CD4-positive, alpha-beta memory T cell (primary cell): ENCODE measurements at regions not wholly inside any gene's neighbourhood (a gene's known extent, or its start where the extent isn't known, plus 50 kb on each side); places are given as distances from the start of the nearest gene placed in this dataset.

Experiments
- CTCF ChIA-PET: fragments of 350-600 bp; sonication (Branson Sonifier 250); formaldehyde crosslinking; loops from one replicate; lab custom pipeline; 2021; ENCODE audit warnings: inconsistent platforms; ENCODE audit not compliant: partially characterized antibody; lab: Charles Lee
- POLR2A ChIA-PET: fragments of 350-600 bp; sonication (Branson Sonifier 250); formaldehyde crosslinking; loops from one replicate; lab custom pipeline; 2021; ENCODE audit not compliant: partially characterized antibody; lab: Charles Lee
- DNase-seq, 5 donors: peaks; one replicate each; pipeline versions ENCODE4 v3.0.0 to v3.0.0-alpha.2; 2020 to 2022; ENCODE audit warnings: mixed read lengths in 1 of 5
- H3K27ac ChIP-seq: one replicate; pipeline ENCODE4 v1.7.0; 2013; ENCODE audit warnings: low read depth, low read length
- H3K27me3 ChIP-seq: 2 replicates; pipeline ENCODE4 v1.7.0; 2013; ENCODE audit warnings: mild to moderate bottlenecking, low read length, moderate library complexity; ENCODE audit not compliant: insufficient read depth
- H3K36me3 ChIP-seq: 2 replicates; pipeline ENCODE4 v1.7.0; 2013; ENCODE audit warnings: mild to moderate bottlenecking, low read length, moderate library complexity; ENCODE audit not compliant: insufficient read depth
- H3K4me1 ChIP-seq: 2 replicates; pipeline ENCODE4 v1.7.0; 2013; ENCODE audit warnings: mild to moderate bottlenecking, low read length, moderate library complexity; ENCODE audit not compliant: insufficient read depth
- H3K4me3 ChIP-seq, 2 donors: one replicate each; pipeline ENCODE4 v1.7.0; 2013; ENCODE audit warnings: low read length in 2 of 2, mild to moderate bottlenecking in 1 of 2
- H3K9me3 ChIP-seq, 2 donors: one replicate each; pipeline ENCODE4 v1.7.0; 2013; ENCODE audit warnings: low read length in 2 of 2, control low read depth in 1 of 2; ENCODE audit not compliant: control insufficient read depth in 1 of 2
- H3K27ac Mint-ChIP-seq, 7 donors: one replicate each; pipeline ENCODE4 v1.8.0; 2020 to 2021; ENCODE audit warnings: mixed read lengths in 7 of 7, mild to moderate bottlenecking in 6 of 7, inconsistent platforms in 3 of 7, moderate library complexity in 3 of 7
- H3K27me3 Mint-ChIP-seq, 2 donors: one replicate each; pipeline ENCODE4 v1.8.0; 2020 to 2021; ENCODE audit warnings: mixed read lengths in 2 of 2
- H3K36me3 Mint-ChIP-seq, 2 donors: one replicate each; pipeline ENCODE4 v1.8.0; 2020 to 2021; ENCODE audit warnings: mixed read lengths in 2 of 2, inconsistent platforms in 1 of 2, mild to moderate bottlenecking in 1 of 2
- H3K4me1 Mint-ChIP-seq, 4 donors: one replicate each; pipeline ENCODE4 v1.8.0; 2020 to 2021; ENCODE audit warnings: mixed read lengths in 4 of 4, mild to moderate bottlenecking in 1 of 4
- H3K4me3 Mint-ChIP-seq, 8 donors: one replicate each; pipeline ENCODE4 v1.8.0; 2020 to 2021; ENCODE audit warnings: mixed read lengths in 8 of 8, mild to moderate bottlenecking in 7 of 8, moderate library complexity in 6 of 8, inconsistent platforms in 3 of 8
- H3K9me3 Mint-ChIP-seq, 8 donors: one replicate each; pipeline ENCODE4 v1.8.0; 2020 to 2021; ENCODE audit warnings: mixed read lengths in 8 of 8, mild to moderate bottlenecking in 5 of 8, inconsistent platforms in 3 of 8, moderate library complexity in 1 of 8
- intact Hi-C: fragments of 100-400 bp; cut with micrococcal nuclease; formaldehyde crosslinking; loops from one replicate; pipeline ENCODE4 v1.15.1; 2023

DNA sequence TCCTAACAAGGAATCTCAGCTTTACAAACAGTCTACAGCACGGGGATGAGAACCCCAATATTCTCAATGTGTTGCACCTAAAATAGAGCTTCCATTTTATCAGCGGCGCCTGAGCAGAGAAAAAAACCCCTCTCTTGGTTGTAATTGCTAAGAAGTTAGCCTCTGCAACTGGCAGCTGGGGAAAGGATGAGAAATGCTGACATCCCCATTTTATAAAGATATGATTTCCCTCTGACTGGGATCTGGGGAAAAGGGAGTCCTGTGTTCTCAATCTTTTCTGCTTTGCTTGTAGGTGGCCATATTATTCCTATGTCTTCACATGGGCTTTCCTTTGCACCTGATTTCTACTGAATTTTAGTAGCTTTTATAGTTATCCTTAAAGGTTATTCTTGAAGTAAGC, 981.4 kb upstream of the DDX18 start:
- CTCF ChIA-PET, result no interaction called here
- H3K27me3 ChIP-seq, result no peaks in the 10 kb centered on the region
- no peaks in the 10 kb centered on the region for H3K4me1 Mint-ChIP-seq
- no peak overlapping the region for H3K4me3 Mint-ChIP-seq
- H3K9me3 ChIP-seq, result no peaks in the 10 kb centered on the region
- H3K9me3 Mint-ChIP-seq, result peaks cover 0 to 18% (median 6%) of the 10 kb centered on the region in 8 donors
- no peaks in the 10 kb centered on the region for H3K36me3 ChIP-seq
- H3K27ac Mint-ChIP-seq, result no peak overlapping the region
- intact Hi-C loops, result no loop called here
- POLR2A ChIA-PET, result no interaction called here
- no peak overlapping the region for H3K4me3 ChIP-seq
- H3K36me3 Mint-ChIP-seq, result no peaks in the 10 kb centered on the region
- H3K4me1 ChIP-seq, result no peaks in the 10 kb centered on the region
- no peak overlapping the region for H3K27ac ChIP-seq
- DNase-seq, result no peak
- no peaks in the 10 kb centered on the region for H3K27me3 Mint-ChIP-seq

DNA sequence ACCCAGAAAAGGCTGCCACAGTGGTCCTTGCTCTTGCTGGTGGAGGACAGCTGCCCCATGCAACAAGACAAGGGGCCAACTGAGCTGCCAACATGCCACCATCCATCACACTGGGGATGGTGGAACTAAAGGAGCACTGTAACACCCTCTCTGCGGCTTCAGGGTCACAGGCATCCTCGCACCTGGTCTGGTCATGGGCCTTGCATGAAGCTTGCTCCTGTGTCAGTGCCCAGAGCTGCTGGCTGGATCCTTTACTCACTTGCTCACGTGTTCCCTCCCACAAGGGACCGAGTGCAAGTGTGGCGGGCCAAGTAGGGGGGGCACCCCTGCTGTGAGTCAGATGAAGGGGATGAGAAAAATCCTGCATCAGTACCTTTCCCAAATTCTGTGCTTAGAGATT, 972.3 kb upstream of the DDX18 start:
- H3K36me3 ChIP-seq, result no peaks in the 10 kb centered on the region
- H3K4me1 ChIP-seq, result no peaks in the 10 kb centered on the region
- H3K27ac ChIP-seq, result no peak overlapping the region
- intact Hi-C loops, result no loop called here
- no peak overlapping the region for H3K27ac Mint-ChIP-seq
- H3K9me3 Mint-ChIP-seq, result peaks cover 0 to 25% (median 10%) of the 10 kb centered on the region in 8 donors
- no peaks in the 10 kb centered on the region for H3K27me3 Mint-ChIP-seq
- H3K4me3 Mint-ChIP-seq, result no peak overlapping the region
- DNase-seq, result no peak
- H3K4me3 ChIP-seq, result no peak overlapping the region
- POLR2A ChIA-PET, result no interaction called here
- H3K9me3 ChIP-seq, result no peaks in the 10 kb centered on the region
- CTCF ChIA-PET, result no interaction called here
- no peaks in the 10 kb centered on the region for H3K36me3 Mint-ChIP-seq
- no peaks in the 10 kb centered on the region for H3K27me3 ChIP-seq
- no peaks in the 10 kb centered on the region for H3K4me1 Mint-ChIP-seq

DNA sequence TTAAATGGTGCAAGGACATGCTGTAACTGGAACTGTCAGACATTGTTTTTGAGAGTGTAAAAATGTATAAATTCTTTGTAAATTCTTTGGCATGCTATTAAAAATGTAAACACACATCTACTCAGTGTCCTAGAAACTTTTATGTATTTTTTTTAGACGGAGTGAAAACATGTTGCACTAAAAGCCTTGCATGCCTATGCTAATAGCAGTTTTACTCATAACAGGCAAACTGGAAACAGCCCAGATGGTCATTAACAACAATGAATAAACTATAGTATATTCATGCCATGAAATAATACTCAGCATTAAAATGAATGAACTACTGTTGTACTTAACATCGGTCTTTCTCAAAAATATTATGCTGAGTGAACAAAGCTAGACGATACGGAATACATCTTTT, 954.8 kb upstream of the DDX18 start:
- no peak overlapping the region for H3K27ac Mint-ChIP-seq
- Histone ChIP-seq H3K36me3 (no peaks in the 10 kb centered on the region), H3K4me1 (no peaks in the 10 kb centered on the region), H3K27me3 (no peaks in the 10 kb centered on the region), H3K27ac (no peak overlapping the region), H3K9me3 (peaks cover 0 to 4% of the 10 kb centered on the region in 2 donors), H3K4me3 (no peak overlapping the region)
- H3K4me3 Mint-ChIP-seq, result no peak overlapping the region
- ChIA-PET CTCF (no interaction called here), POLR2A (no interaction called here)
- H3K4me1 Mint-ChIP-seq, result no peaks in the 10 kb centered on the region
- H3K27me3 Mint-ChIP-seq, result no peaks in the 10 kb centered on the region
- intact Hi-C loops, result no loop called here
- peaks cover 2 to 24% (median 19%) of the 10 kb centered on the region in 8 donors for H3K9me3 Mint-ChIP-seq
- no peaks in the 10 kb centered on the region for H3K36me3 Mint-ChIP-seq
- DNase-seq, result no peak

DNA sequence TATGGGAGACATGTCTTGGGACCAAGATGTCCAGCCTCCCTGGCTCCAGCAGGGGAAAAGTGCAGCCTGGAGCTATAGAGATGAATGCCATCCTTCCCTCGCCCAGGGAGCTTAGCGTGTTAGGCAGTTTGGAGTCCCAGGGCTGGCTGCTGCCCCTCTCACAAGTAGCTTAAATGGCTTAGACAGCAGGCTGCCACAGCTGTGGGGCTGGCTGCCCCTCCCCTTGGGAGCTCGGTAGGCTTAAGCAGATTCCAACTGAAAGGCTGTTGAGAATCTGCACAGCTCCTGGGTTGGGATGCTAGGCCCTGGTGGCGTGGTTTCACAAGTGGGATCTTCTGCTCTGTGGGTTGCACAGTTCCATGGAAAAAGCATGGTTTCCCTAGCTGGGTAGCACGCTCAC, 940.5 kb upstream of the DDX18 start:
- Histone ChIP-seq H3K9me3 (no peaks in the 10 kb centered on the region), H3K4me1 (no peaks in the 10 kb centered on the region), H3K27me3 (no peaks in the 10 kb centered on the region), H3K36me3 (no peaks in the 10 kb centered on the region), H3K4me3 (no peak overlapping the region), H3K27ac (no peak overlapping the region)
- no peaks in the 10 kb centered on the region for H3K36me3 Mint-ChIP-seq
- H3K27me3 Mint-ChIP-seq, result no peaks in the 10 kb centered on the region
- ChIA-PET POLR2A (no interaction called here), CTCF (no interaction called here)
- H3K4me3 Mint-ChIP-seq, result no peak overlapping the region
- peaks cover 4 to 34% (median 16%) of the 10 kb centered on the region in 8 donors for H3K9me3 Mint-ChIP-seq
- intact Hi-C loops, result no loop called here
- no peaks in the 10 kb centered on the region for H3K4me1 Mint-ChIP-seq
- no peak for DNase-seq
- H3K27ac Mint-ChIP-seq, result no peak overlapping the region

DNA sequence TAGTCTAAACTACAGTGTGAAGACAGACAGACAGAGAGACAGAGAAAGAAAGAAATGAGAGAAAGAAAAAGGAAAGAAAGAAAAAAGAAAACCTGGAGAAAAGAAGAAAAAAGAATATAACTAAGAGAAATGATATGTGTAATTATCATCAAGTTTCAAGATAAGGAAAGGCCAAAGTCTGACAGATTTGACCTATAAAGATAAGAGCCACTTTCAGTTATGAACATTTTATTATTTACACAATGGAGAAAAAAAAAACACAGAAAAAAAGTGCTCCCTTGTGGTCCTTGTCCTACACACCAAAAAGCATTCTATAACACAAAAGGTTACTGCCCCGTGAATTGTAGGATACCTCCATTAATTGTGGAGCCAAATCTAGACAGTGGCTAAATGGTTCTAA, 937.2 kb upstream of the DDX18 start:
- no peak overlapping the region for H3K4me3 ChIP-seq
- peaks cover 2 to 28% (median 15%) of the 10 kb centered on the region in 8 donors for H3K9me3 Mint-ChIP-seq
- ChIA-PET POLR2A (no interaction called here), CTCF (no interaction called here)
- intact Hi-C loops, result no loop called here
- DNase-seq, result no peak
- H3K27ac ChIP-seq, result no peak overlapping the region
- no peaks in the 10 kb centered on the region for H3K36me3 Mint-ChIP-seq
- H3K4me1 ChIP-seq, result no peaks in the 10 kb centered on the region
- no peaks in the 10 kb centered on the region for H3K4me1 Mint-ChIP-seq
- H3K27me3 Mint-ChIP-seq, result no peaks in the 10 kb centered on the region
- H3K27me3 ChIP-seq, result no peaks in the 10 kb centered on the region
- no peak overlapping the region for H3K27ac Mint-ChIP-seq
- no peak overlapping the region for H3K4me3 Mint-ChIP-seq
- no peaks in the 10 kb centered on the region for H3K9me3 ChIP-seq
- H3K36me3 ChIP-seq, result no peaks in the 10 kb centered on the region

DNA sequence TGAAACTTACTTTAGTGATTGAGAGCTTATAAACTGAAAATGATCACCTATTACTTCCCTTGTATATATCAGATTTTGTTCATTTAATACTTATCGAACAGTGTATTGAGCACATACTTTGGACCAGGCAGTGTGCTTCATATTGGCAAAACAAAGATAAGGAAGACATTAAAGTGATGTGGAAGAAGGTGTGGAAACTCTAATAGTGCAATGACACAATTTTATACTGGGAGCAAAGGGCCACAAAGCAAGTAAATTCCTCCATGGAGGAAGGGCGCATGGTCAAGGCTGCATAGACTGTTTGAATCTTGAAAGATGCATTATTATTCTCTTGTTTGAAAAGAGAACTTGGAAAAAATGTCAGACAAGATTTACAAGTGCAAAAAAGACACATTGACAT, 936.5 kb upstream of the DDX18 start:
- no peak overlapping the region for H3K4me3 ChIP-seq
- H3K27me3 ChIP-seq, result no peaks in the 10 kb centered on the region
- intact Hi-C loops, result no loop called here
- H3K4me1 ChIP-seq, result no peaks in the 10 kb centered on the region
- Mint-ChIP-seq H3K4me1 (no peaks in the 10 kb centered on the region), H3K9me3 (peaks cover 2 to 23% (median 11%) of the 10 kb centered on the region in 8 donors), H3K27me3 (no peaks in the 10 kb centered on the region), H3K27ac (no peak overlapping the region), H3K4me3 (no peak overlapping the region), H3K36me3 (no peaks in the 10 kb centered on the region)
- no peaks in the 10 kb centered on the region for H3K9me3 ChIP-seq
- ChIA-PET POLR2A (no interaction called here), CTCF (no interaction called here)
- H3K27ac ChIP-seq, result no peak overlapping the region
- DNase-seq, result no peak
- no peaks in the 10 kb centered on the region for H3K36me3 ChIP-seq

DNA sequence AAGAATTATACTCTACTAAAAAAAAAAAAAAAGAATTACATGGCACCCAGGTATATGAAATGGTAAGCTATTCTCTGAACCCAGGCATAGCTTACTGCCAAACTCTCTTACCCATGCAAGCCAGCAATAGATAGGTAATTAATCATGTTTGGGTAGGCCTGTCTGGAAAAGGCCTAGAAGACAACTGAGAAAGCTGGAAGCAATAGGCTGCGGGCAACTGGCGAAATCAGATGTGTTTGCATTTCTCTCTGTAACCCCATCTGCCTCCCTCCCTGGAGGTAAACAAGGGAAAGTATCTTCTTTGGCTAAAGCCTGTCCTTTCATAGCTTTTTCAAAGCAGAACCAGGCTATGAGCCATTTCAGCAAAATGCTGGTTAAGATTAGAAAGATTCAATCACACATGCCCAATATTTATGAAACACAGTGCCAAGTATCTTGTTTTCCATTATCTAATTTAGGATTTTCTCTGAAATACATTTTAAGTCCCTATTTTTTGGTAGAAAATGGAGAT, 934.8 kb upstream of the DDX18 start:
- no peak for DNase-seq
- CTCF ChIA-PET, result no interaction called here
- no peaks in the 10 kb centered on the region for H3K4me1 Mint-ChIP-seq
- intact Hi-C loops, result no loop called here
- Histone ChIP-seq H3K27ac (no peak overlapping the region), H3K4me3 (no peak overlapping the region), H3K36me3 (no peaks in the 10 kb centered on the region), H3K9me3 (no peaks in the 10 kb centered on the region), H3K4me1 (no peaks in the 10 kb centered on the region), H3K27me3 (no peaks in the 10 kb centered on the region)
- peaks cover 2 to 21% (median 7%) of the 10 kb centered on the region in 8 donors for H3K9me3 Mint-ChIP-seq
- POLR2A ChIA-PET, result no interaction called here
- no peaks in the 10 kb centered on the region for H3K27me3 Mint-ChIP-seq
- H3K4me3 Mint-ChIP-seq, result no peak overlapping the region
- no peaks in the 10 kb centered on the region for H3K36me3 Mint-ChIP-seq
- no peak overlapping the region for H3K27ac Mint-ChIP-seq

DNA sequence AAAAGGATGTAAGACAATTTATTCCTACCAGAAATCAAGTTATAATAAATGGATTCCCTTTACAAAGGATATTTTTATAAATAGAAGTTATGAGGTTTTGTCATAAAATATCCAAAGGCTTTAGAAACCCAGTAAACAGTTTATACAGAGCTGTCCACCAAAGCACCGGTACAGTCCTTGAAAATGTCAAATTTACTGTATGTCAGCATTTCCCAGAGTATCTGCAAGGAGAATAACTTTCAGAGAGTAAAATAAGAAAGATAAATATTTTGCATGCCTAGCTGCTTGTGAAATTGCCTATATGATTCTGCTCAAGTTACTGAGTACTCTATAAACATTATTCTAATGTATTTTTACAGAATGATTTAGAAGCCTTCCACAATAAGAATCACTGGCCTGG, 923.3 kb upstream of the DDX18 start:
- intact Hi-C loops, result no loop called here
- ChIA-PET POLR2A (no interaction called here), CTCF (no interaction called here)
- Histone ChIP-seq H3K36me3 (no peaks in the 10 kb centered on the region), H3K4me1 (no peaks in the 10 kb centered on the region), H3K27ac (no peak overlapping the region), H3K4me3 (no peak overlapping the region), H3K27me3 (no peaks in the 10 kb centered on the region), H3K9me3 (peaks cover 0 to 3% of the 10 kb centered on the region in 2 donors)
- no peaks in the 10 kb centered on the region for H3K4me1 Mint-ChIP-seq
- H3K27me3 Mint-ChIP-seq, result no peaks in the 10 kb centered on the region
- DNase-seq, result no peak
- H3K27ac Mint-ChIP-seq, result no peak overlapping the region
- no peaks in the 10 kb centered on the region for H3K36me3 Mint-ChIP-seq
- peaks cover 2 to 29% (median 14%) of the 10 kb centered on the region in 8 donors for H3K9me3 Mint-ChIP-seq
- H3K4me3 Mint-ChIP-seq, result no peak overlapping the region
